Trophoblast cell (in vitro differentiated cells and primary cell): ENCODE measurements at regions not wholly inside any gene's neighbourhood (a gene's known extent, or its start where the extent isn't known, plus 50 kb on each side); places are given as distances from the start of the nearest gene placed in this dataset.
A peak's percentile ranks its signal among the peaks of the same experiment; 100 is the strongest.
"Not testable (repeated sequence)": the region's sequence is repeated elsewhere in the genome, so short reads cannot be mapped to it uniquely, and the experiment has no call there.

Source experiments
- DNase-seq, 2 donors: peaks; one replicate each; pipeline ENCODE4 v3.0.0-alpha.2; 2016
- H2AFZ ChIP-seq: 2 replicates; pipeline ENCODE4 v1.6.1; 2013; ENCODE audit warnings: low read length, moderate library complexity, mild to moderate bottlenecking; ENCODE audit not compliant: insufficient read depth, poor library complexity
- H2AK5ac ChIP-seq: 2 replicates; pipeline ENCODE4 v1.6.1; 2013; ENCODE audit warnings: mild to moderate bottlenecking, low read length
- H2BK120ac ChIP-seq: 2 replicates; pipeline ENCODE4 v1.6.1; 2013; ENCODE audit warnings: low read length, mild to moderate bottlenecking, moderate library complexity; ENCODE audit not compliant: insufficient read depth, poor library complexity
- H2BK12ac ChIP-seq: 2 replicates; pipeline ENCODE4 v1.6.1; 2013; ENCODE audit warnings: mild to moderate bottlenecking, low read length, moderate library complexity
- H2BK5ac ChIP-seq: 2 replicates; pipeline ENCODE4 v1.6.1; 2013; ENCODE audit warnings: low read length, low read depth, moderate library complexity, mild to moderate bottlenecking; ENCODE audit not compliant: poor library complexity
- H3K14ac ChIP-seq: 2 replicates; pipeline ENCODE4 v1.6.1; 2013; ENCODE audit warnings: mild to moderate bottlenecking, low read length
- H3K18ac ChIP-seq: 2 replicates; pipeline ENCODE4 v1.6.1; 2013; ENCODE audit warnings: mild to moderate bottlenecking, low read length
- H3K23ac ChIP-seq: 2 replicates; pipeline ENCODE4 v1.6.1; 2013; ENCODE audit warnings: low read length
- H3K27ac ChIP-seq: 2 replicates; pipeline ENCODE4 v1.5.1; 2013; ENCODE audit warnings: low read depth, mild to moderate bottlenecking, inconsistent platforms, low read length, moderate library complexity
- H3K27me3 ChIP-seq: 2 replicates; pipeline ENCODE4 v1.6.1; 2013; ENCODE audit warnings: inconsistent platforms, mild to moderate bottlenecking, low read length, moderate library complexity; ENCODE audit not compliant: insufficient read depth
- H3K36me3 ChIP-seq, 2 experiments: 1 replicate in 1 of 2; 2 replicates in 1 of 2; pipeline ENCODE4 v1.6.1; 2013; ENCODE audit warnings: low read length in 2 of 2, mild to moderate bottlenecking in 2 of 2, moderate library complexity in 1 of 2; ENCODE audit not compliant: insufficient read depth in 2 of 2, control insufficient read depth in 1 of 2
- H3K4ac ChIP-seq: 2 replicates; pipeline ENCODE4 v1.6.1; 2013; ENCODE audit warnings: low read depth, mild to moderate bottlenecking, low read length, moderate library complexity
- H3K4me1 ChIP-seq, 2 experiments: 1 replicate in 1 of 2; 2 replicates in 1 of 2; pipeline ENCODE4 v1.6.1; 2013; ENCODE audit warnings: low read length in 2 of 2, mild to moderate bottlenecking in 2 of 2, moderate library complexity in 1 of 2; ENCODE audit not compliant: insufficient read depth in 2 of 2, control insufficient read depth in 1 of 2
- H3K4me2 ChIP-seq: 2 replicates; pipeline ENCODE4 v1.6.1; 2013; ENCODE audit warnings: inconsistent platforms, mild to moderate bottlenecking, low read length, moderate library complexity
- H3K4me3 ChIP-seq: 2 replicates; pipeline ENCODE4 v1.5.1; 2013; ENCODE audit warnings: mild to moderate bottlenecking, low read depth, low read length, inconsistent platforms
- H3K79me1 ChIP-seq: one replicate; pipeline ENCODE4 v1.6.1; 2013; ENCODE audit warnings: low read length
- H3K79me2 ChIP-seq: 2 replicates; pipeline ENCODE4 v1.6.1; 2013; ENCODE audit warnings: low read length, mild to moderate bottlenecking; ENCODE audit not compliant: control insufficient read depth, insufficient read depth, poor library complexity
- H3K9ac ChIP-seq: 2 replicates; pipeline ENCODE4 v1.6.1; 2013; ENCODE audit warnings: mild to moderate bottlenecking, low read length
- H3K9me3 ChIP-seq: 2 replicates; pipeline ENCODE4 v1.6.1; 2013; ENCODE audit warnings: low read depth, mild to moderate bottlenecking, control low read depth, inconsistent platforms, low read length; ENCODE audit not compliant: insufficient read depth
- H4K12ac ChIP-seq: 2 replicates; pipeline ENCODE4 v1.6.1; 2013; ENCODE audit warnings: low read depth, mild to moderate bottlenecking, low read length, moderate library complexity
- H4K8ac ChIP-seq: 2 replicates; pipeline ENCODE4 v1.6.1; 2013; ENCODE audit warnings: low read depth, mild to moderate bottlenecking, low read length, moderate library complexity
- H4K91ac ChIP-seq: one replicate; pipeline ENCODE4 v1.6.1; 2013; ENCODE audit warnings: low read depth, mild to moderate bottlenecking, low read length, moderate library complexity
- WGBS: extraction: QIAGEN DNeasy Blood & Tissue Kit; methylation state at CpG from one replicate; pipeline ENCODE4 v1.1.7; 2013; ENCODE audit warnings: missing lambda C conversion rate; ENCODE audit not compliant: insufficient read length, insufficient coverage; ENCODE audit errors: extremely low coverage; 5-methylcytosine and 5-hydroxymethylcytosine counted together

DNA sequence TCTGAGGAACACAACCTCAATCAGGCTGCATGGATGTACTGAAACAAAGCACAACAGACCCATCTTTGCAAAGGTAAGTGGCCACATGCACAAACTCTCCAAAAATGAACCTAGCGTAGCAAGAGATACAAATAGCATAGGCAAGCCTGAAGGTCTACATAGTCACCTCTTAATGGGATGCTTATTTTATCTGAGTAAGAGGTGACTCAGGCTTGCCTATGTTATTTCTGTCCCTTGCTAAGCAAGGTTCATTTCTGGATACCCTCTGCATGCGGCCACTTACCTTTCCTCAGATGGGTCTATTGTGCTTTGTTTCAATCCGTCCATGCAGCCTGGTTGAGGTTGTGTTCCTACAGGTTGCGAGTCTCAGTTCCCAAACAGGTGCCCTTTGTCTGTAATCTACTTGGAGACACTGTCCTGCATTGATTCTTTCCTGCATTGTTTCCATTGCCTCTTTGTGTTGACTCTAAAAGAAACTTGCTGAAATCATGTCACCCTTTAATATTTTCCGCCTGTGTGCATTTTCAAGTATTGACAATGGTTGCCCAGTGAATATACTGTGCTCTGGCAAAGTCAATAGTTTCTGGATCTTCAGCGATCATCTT is 291.8 kb upstream of the LYZL1 start:
- Histone ChIP-seq H3K79me1 (peaks cover 13% of the 10 kb centered on the region), H3K4me1 (peaks cover 4 to 5% of the 10 kb centered on the region in 2 experiments), H3K23ac (no peak overlapping the region), H4K91ac (no peak overlapping the region), H3K27ac (no peak overlapping the region), H2AFZ (no peak overlapping the region), H3K9me3 (no peaks in the 10 kb centered on the region), H2BK12ac (peak overlapping the region; percentile 6), H2BK120ac (no peak overlapping the region), H2AK5ac (no peak overlapping the region), H3K18ac (no peak overlapping the region), H3K27me3 (no peaks in the 10 kb centered on the region), H3K79me2 (no peaks in the 10 kb centered on the region), H4K12ac (no peak overlapping the region), H3K4me2 (no peak overlapping the region), H3K9ac (no peak overlapping the region), H2BK5ac (no peak overlapping the region), H3K4ac (no peak overlapping the region), H3K36me3 (no peaks in the 10 kb centered on the region), H4K8ac (no peak overlapping the region), H3K4me3 (no peak overlapping the region), H3K14ac (no peak overlapping the region)
- no CpG with 5 or more reads among the region's 6 CpGs for WGBS
- peak in 1 of 2 donors; percentile 23 for DNase-seq

DNA sequence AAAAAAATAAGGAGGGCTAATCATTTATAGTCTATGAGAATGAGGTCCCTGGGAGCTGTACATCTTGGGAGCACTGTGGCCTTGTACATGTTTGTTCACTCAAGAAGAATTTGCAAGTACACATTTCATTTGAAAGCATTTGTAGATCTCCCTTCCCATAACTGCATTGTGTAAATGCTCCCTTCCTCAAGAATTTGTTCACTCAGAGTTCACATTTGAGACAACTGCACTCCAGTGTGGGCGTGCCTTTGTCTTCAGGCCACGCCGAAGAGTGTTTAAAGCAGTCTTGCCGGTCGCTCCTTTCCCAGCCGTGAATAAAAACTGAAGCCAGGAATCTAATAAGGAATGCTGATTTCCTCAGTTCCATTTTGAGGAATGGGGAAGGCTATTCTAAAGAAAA is 291.1 kb upstream of the LYZL1 start:
- Histone ChIP-seq H3K36me3 (no peaks in the 10 kb centered on the region), H4K8ac (no peak overlapping the region), H2BK12ac (no peak overlapping the region), H2AK5ac (no peak overlapping the region), H2BK120ac (no peak overlapping the region), H2BK5ac (no peak overlapping the region), H2AFZ (no peak overlapping the region), H4K91ac (no peak overlapping the region), H3K9ac (no peak overlapping the region), H3K79me2 (no peaks in the 10 kb centered on the region), H3K27me3 (no peaks in the 10 kb centered on the region), H3K79me1 (peaks cover 13% of the 10 kb centered on the region), H3K4me2 (no peak overlapping the region), H3K23ac (no peak overlapping the region), H3K27ac (peak overlapping the region; percentile 17), H4K12ac (no peak overlapping the region), H3K18ac (no peak overlapping the region), H3K4me1 (peaks cover 0 to 2% of the 10 kb centered on the region in 2 experiments), H3K9me3 (no peaks in the 10 kb centered on the region), H3K4ac (no peak overlapping the region), H3K14ac (no peak overlapping the region), H3K4me3 (no peak overlapping the region)
- WGBS, result no CpG with 5 or more reads among the region's 6 CpGs
- DNase-seq, result peak; percentile 74 to 83

DNA sequence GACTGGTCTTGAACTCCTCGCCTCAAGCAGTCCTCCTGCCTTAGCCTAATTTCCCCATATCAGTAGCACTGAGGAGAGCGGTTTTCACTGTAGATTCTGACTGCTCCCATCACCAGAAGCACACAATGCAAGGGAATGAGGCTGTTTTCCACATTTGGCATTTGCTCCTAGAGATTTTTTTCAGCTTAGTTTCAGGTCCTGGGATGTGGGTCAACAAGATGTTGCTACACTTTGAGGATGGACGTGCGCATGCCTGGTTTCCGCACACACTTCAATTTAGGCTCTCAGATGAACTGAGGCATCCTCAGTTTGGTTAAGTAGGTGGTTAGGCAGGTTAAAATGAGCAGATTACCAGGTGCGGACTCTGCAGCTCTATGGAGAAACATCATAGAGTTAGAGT is 287.1 kb upstream of the LYZL1 start:
- Histone ChIP-seq H3K79me1 (peaks cover 2% of the 10 kb centered on the region), H3K9me3 (no peaks in the 10 kb centered on the region), H3K18ac (no peak overlapping the region), H3K79me2 (no peaks in the 10 kb centered on the region), H3K4me2 (no peak overlapping the region), H2AK5ac (no peak overlapping the region), H3K36me3 (no peaks in the 10 kb centered on the region), H3K23ac (no peak overlapping the region), H3K14ac (no peak overlapping the region), H3K4ac (no peak overlapping the region), H2BK5ac (no peak overlapping the region), H4K12ac (no peak overlapping the region), H2AFZ (no peak overlapping the region), H2BK120ac (no peak overlapping the region), H3K4me3 (no peak overlapping the region), H3K27ac (no peak overlapping the region), H3K4me1 (peaks cover 0 to 2% of the 10 kb centered on the region in 2 experiments), H4K91ac (peak overlapping the region; percentile 13), H2BK12ac (no peak overlapping the region), H3K9ac (no peak overlapping the region), H3K27me3 (no peaks in the 10 kb centered on the region), H4K8ac (no peak overlapping the region)
- WGBS, result no CpG with 5 or more reads among the region's 6 CpGs
- DNase-seq, result peak; percentile 59 to 78

DNA sequence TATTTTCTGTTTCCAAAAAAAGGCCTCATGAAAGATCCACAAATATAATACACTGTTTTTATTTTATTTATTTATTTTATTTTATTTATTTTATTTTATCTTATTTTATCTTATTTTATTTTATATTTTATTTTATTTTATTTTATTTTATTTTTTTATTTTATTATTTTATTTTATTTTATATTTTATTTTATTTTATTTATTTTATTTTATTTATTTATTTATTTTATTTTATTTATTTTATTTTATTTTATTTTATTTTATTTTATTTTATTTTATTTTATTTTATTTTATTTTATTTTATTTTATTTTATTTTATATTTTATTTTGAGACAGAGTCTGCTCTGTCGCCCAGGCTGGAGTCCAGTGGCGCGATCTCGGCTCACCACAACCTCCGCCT is 285.9 kb upstream of the LYZL1 start:
- H2BK120ac ChIP-seq, H3K4me2 ChIP-seq, H3K4me1 ChIP-seq, H3K14ac ChIP-seq, H2BK5ac ChIP-seq, H3K4me3 ChIP-seq, H3K9me3 ChIP-seq, H3K4ac ChIP-seq, H4K8ac ChIP-seq, H3K23ac ChIP-seq, H2AFZ ChIP-seq, H4K12ac ChIP-seq, H3K18ac ChIP-seq, H2AK5ac ChIP-seq, H3K36me3 ChIP-seq, H4K91ac ChIP-seq, H3K79me1 ChIP-seq, DNase-seq, H3K27me3 ChIP-seq, H3K79me2 ChIP-seq, H2BK12ac ChIP-seq, H3K9ac ChIP-seq, H3K27ac ChIP-seq: not testable (repeated sequence)
- WGBS, result no CpG with 5 or more reads among the region's 5 CpGs
